GM12874 (cell line): ENCODE measurements at regions not wholly inside any gene's neighbourhood (a gene's known extent, or its start where the extent isn't known, plus 50 kb on each side); places are given as distances from the start of the nearest gene placed in this dataset.

Source experiments
- CTCF ChIP-seq: IDR thresholded peaks from 2 replicates; pipeline ENCODE4 v1.5.1; 2011; ENCODE audit warnings: low read depth, mild to moderate bottlenecking, control low read depth, low read length, moderate library complexity; ENCODE audit not compliant: insufficient read depth

GRCh38 chr6:90387826-90388225, 91.2 kb upstream of the BACH2 start:
- no peak for TF ChIP-seq CTCF

- no peak for TF ChIP-seq CTCF
Observed at GRCh38 chr6:90387383-90387775, 90.7 kb upstream of the BACH2 start.

- TF ChIP-seq CTCF, result no peak
Observed at GRCh38 chr6:90386399-90387382, 90.0 kb upstream of the BACH2 start.

- no peak for TF ChIP-seq CTCF
Observed at GRCh38 chr6:90385759-90386313, 89.2 kb upstream of the BACH2 start.

GRCh38 chr6:90384720-90385119, 88.1 kb upstream of the BACH2 start:
- TF ChIP-seq CTCF, result no peak

GRCh38 chr6:90383196-90383822, 86.7 kb upstream of the BACH2 start:
- no peak for TF ChIP-seq CTCF

GRCh38 chr6:90382760-90383159, 86.1 kb upstream of the BACH2 start:
- no peak for TF ChIP-seq CTCF
